ENCODE measurements at regions not wholly inside any gene's neighbourhood (a gene's known extent, or its start where the extent isn't known, plus 50 kb on each side); places are given as distances from the start of the nearest gene placed in this dataset.

DNA sequence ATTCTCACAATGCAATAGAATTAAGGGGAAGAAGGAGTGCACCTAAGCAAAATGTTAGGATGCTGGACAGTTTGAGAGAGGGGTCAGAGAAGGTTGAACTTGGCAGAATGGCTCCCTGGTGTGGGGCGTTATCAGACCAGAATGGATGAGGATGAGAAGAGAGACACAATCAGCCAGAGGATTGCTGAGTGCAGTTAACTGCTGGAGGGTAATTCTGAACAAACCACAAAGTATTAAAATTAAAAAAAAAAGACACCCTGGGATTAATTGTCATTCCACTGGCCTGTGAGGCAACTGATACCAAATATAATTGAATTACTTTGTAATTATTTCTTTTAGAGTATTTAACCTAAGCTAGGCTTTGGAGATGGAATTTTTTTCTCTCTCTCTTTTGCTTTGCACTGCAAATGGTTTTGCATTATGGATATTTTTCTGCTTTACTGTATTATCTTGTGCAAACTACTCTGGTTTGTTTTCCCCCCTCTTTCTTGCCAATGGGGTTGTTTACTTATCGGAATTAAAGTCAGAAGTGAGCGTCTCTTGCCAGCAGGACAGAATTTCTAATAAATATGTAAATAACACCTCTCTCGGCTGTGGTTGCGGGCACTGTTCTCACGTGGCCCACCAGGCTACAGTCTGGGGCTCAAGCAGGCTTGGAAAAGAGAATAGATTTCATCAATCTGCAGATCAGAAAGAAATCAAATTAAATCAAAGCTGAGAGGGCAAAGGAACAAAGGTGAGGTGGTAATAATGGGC is 572.9 kb upstream of the CAMK1G start:
- no peaks in the 10 kb centered on the region for H3K27me3 ChIP-seq
- no peaks in the 10 kb centered on the region for H3K36me3 ChIP-seq
- no peaks in the 10 kb centered on the region for H3K4me1 ChIP-seq
- no peak overlapping the region for H3K4me3 ChIP-seq
- no peak overlapping the region for H3K27ac ChIP-seq
- no peak for DNase-seq (ENCODE audit: low spot score in 2 of 2)
- intact Hi-C loops (cut with DNase I), result no loop called here
- TF ChIP-seq, protein P1, sequence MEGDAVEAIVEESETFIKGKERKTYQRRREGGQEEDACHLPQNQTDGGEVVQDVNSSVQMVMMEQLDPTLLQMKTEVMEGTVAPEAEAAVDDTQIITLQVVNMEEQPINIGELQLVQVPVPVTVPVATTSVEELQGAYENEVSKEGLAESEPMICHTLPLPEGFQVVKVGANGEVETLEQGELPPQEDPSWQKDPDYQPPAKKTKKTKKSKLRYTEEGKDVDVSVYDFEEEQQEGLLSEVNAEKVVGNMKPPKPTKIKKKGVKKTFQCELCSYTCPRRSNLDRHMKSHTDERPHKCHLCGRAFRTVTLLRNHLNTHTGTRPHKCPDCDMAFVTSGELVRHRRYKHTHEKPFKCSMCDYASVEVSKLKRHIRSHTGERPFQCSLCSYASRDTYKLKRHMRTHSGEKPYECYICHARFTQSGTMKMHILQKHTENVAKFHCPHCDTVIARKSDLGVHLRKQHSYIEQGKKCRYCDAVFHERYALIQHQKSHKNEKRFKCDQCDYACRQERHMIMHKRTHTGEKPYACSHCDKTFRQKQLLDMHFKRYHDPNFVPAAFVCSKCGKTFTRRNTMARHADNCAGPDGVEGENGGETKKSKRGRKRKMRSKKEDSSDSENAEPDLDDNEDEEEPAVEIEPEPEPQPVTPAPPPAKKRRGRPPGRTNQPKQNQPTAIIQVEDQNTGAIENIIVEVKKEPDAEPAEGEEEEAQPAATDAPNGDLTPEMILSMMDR (IDR thresholded peaks at IDR 0.05), result no peak
- H3K9me3 ChIP-seq, result no peaks in the 10 kb centered on the region

DNA sequence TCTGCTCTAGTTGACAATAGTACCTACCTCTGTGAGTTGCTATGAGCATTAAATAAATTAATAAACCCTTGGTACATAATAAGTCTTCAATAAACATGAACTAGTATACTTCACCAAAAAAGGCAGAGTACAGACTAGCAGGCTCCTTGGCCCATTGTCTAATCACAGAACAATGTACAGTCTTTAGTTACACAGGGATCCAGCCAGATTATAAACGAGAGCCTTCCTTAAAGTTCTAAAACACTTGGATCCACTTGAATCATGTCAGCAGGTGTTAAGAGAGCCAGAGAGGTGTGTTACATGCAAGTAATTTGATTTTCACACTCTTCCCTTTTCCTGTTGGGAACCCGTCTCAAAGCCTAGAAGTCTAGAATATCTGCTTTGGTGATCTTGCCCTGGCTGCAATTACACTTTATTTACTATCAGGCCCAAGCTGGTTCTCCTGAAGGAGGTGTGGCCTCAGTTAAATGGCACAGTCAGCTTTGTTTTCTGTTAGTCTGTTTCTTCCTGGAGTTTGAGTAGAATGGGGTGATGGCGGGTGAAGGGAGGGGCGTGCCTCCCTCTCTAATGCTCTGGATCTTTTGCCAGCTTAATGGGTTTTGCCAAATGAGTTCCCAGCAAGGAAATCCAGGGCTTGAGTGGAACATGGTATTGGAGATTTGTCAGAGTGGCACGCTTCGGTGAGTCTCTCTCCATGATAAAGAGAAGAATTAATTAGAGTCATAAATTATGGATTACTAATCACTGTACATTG is 570.9 kb upstream of the CAMK1G start:
- H3K9me3 ChIP-seq, result peaks cover 0 to under 1% of the 10 kb centered on the region in 2 donors
- no peaks in the 10 kb centered on the region for H3K27me3 ChIP-seq
- no peaks in the 10 kb centered on the region for H3K36me3 ChIP-seq
- H3K27ac ChIP-seq, result no peak overlapping the region
- H3K4me3 ChIP-seq, result no peak overlapping the region
- TF ChIP-seq, protein P1 (IDR thresholded peaks at IDR 0.05), result no peak
- intact Hi-C loops (cut with DNase I), result no loop called here
- H3K4me1 ChIP-seq, result no peaks in the 10 kb centered on the region
- DNase-seq (ENCODE audit: low spot score in 2 of 2), result no peak

DNA sequence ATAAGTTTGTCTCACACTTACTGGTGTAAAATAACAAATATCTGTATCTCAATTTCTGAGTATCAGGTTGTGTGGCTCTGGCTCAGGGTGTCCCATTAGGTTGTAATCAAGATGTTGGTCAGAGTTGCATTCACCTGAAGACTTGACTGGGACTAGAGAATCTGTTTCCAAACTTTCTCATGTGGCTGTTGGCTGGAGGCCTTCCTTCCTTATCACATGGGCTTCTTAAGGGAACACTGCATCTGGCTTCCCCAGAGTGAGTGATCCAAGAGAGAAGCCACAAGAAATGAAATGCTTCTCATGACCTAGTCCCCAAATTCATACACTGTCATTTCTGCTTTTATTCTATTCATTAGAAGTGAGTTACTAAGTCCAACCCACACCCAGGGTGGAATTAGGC is 568.4 kb upstream of the CAMK1G start:
- no peaks in the 10 kb centered on the region for H3K36me3 ChIP-seq
- H3K27me3 ChIP-seq, result no peaks in the 10 kb centered on the region
- no peaks in the 10 kb centered on the region for H3K4me1 ChIP-seq
- intact Hi-C loops (cut with DNase I), result no loop called here
- H3K4me3 ChIP-seq, result no peak overlapping the region
- TF ChIP-seq, protein P1 (IDR thresholded peaks at IDR 0.05), result no peak
- peaks cover 0 to 12% of the 10 kb centered on the region in 2 donors for H3K9me3 ChIP-seq
- no peak overlapping the region for H3K27ac ChIP-seq
- no peak for DNase-seq (ENCODE audit: low spot score in 2 of 2)

DNA sequence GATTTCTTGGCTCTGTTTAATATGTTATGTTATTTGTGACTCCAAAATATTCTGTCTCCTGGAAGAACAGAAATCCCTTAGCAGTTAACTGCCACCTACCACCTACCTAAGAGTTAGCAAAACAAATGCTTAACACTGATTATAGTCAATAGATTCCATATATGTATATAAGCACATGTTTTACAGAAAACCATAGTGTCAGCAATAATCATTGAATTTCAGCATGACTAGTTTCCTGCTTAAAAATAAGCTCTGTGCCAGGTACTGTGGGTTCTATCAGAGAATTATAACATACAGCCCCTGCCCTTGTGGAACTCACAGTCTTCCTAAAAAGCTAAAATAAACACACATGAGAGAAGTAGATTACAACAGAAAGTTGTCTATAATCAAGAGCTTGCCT is 561.9 kb upstream of the CAMK1G start:
- DNase-seq (ENCODE audit: low spot score in 2 of 2), result no peak

DNA sequence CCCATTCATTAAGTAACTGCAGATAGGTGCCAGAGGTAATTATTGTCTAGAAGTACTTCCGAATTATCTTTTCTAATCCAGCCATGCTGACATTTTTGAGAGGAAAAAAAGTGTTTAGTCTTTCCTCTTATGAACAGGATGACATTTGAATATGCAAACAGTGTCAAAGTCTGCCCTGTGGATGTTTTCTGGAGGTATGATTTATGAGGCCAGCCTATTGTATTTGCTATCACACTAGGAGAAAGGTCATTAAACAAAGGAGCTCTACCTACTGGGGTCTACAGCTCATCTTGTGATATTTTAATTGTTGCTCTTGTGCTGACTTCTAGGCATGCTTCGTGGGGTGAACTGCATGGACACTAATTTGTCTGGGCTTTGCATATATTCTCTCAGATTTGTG is 559.7 kb upstream of the CAMK1G start:
- TF ChIP-seq, protein P1 (IDR thresholded peaks at IDR 0.05), result no peak
- intact Hi-C loops (cut with DNase I), result no loop called here
- H3K27ac ChIP-seq, result no peak overlapping the region
- no peaks in the 10 kb centered on the region for H3K27me3 ChIP-seq
- H3K9me3 ChIP-seq, result peaks cover 0 to 6% of the 10 kb centered on the region in 2 donors
- DNase-seq (ENCODE audit: low spot score in 2 of 2), result no peak
- H3K4me3 ChIP-seq, result no peak overlapping the region
- H3K4me1 ChIP-seq, result no peaks in the 10 kb centered on the region
- H3K36me3 ChIP-seq, result no peaks in the 10 kb centered on the region

More for the DNA sequence above, 561.9 kb upstream of the CAMK1G start:
- intact Hi-C loops (cut with DNase I), result no loop called here
- Histone ChIP-seq H3K4me1 (no peaks in the 10 kb centered on the region), H3K9me3 (peaks cover 0 to 15% of the 10 kb centered on the region in 2 donors), H3K36me3 (no peaks in the 10 kb centered on the region), H3K27me3 (no peaks in the 10 kb centered on the region), H3K27ac (no peak overlapping the region), H3K4me3 (no peak overlapping the region)
- TF ChIP-seq, protein P1 (IDR thresholded peaks at IDR 0.05), result no peak

Data from ascending aorta (tissue), 2 donors.